Breast epithelium (tissue), 4 donors: ENCODE measurements at regions not wholly inside any gene's neighbourhood (a gene's known extent, or its start where the extent isn't known, plus 50 kb on each side); places are given as distances from the start of the nearest gene placed in this dataset.
"Not testable (repeated sequence)": the region's sequence is repeated elsewhere in the genome, so short reads cannot be mapped to it uniquely, and the experiment has no call there.

Source experiments
- DNase-seq, 2 donors: peaks; one replicate each; pipeline ENCODE4 v3.0.0-alpha.2; 2019; ENCODE audit warnings: low spot score in 2 of 2
- H3K27ac ChIP-seq, 2 donors: fragments of 200-600 bp; sonication (generic) in 1 of 2; one replicate each; pipeline ENCODE4 v1.5.1; 2016 to 2019; ENCODE audit warnings: mild to moderate bottlenecking in 1 of 2
- H3K27me3 ChIP-seq, 2 donors: fragments of 200-600 bp; sonication (generic) in 1 of 2; one replicate each; pipeline versions ENCODE4 v1.5.1 to v1.6.0; 2017 to 2019; ENCODE audit warnings: control low read depth in 1 of 2, mild to moderate bottlenecking in 1 of 2
- H3K36me3 ChIP-seq: fragments of 200-600 bp; one replicate; pipeline ENCODE4 v1.5.1; 2019
- H3K4me1 ChIP-seq, 2 donors: fragments of 200-600 bp; sonication (generic); one replicate each; pipeline ENCODE4 v1.5.1; 2016 to 2019; ENCODE audit warnings: control low read depth in 1 of 2
- H3K4me3 ChIP-seq, 3 donors: fragments of 200-600 bp; sonication (generic); 1 replicate in 2 of 3; 2 replicates in 1 of 3; pipeline ENCODE4 v1.5.1; 2016 to 2019; ENCODE audit warnings: mild to moderate bottlenecking in 3 of 3, moderate library complexity in 2 of 3
- H3K9me3 ChIP-seq, 2 donors: fragments of 200-600 bp; sonication (generic) in 1 of 2; one replicate each; pipeline ENCODE4 v1.5.1; 2016 to 2019; ENCODE audit warnings: control low read depth in 1 of 2
- POLR2A ChIP-seq: fragments of 450-650 bp; IDR thresholded peaks from one replicate; pipeline ENCODE4 v1.6.1; 2016; ENCODE audit warnings: antibody characterized with exemption, mild to moderate bottlenecking, moderate library complexity
- POLR2AphosphoS5 ChIP-seq, 3 donors: sonication (generic); formaldehyde crosslinking; IDR thresholded peaks; one replicate each; pipeline ENCODE4 v1.6.1; 2017; ENCODE audit warnings: antibody characterized with exemption in 3 of 3
- intact Hi-C: fragments of 100-400 bp; cut with DNase I; formaldehyde crosslinking; loops from one replicate; pipeline ENCODE4 v1.15.1; 2023; ENCODE audit warnings: low total_unique reads
- TF ChIP-seq, protein P1 (sequence below), 3 donors: fragments of 450-650 bp; IDR thresholded peaks; one replicate each; pipeline ENCODE4 v1.5.1; 2016 to 2017; ENCODE audit warnings: antibody characterized with exemption in 3 of 3, mild to moderate bottlenecking in 3 of 3, moderate library complexity in 3 of 3

DNA sequence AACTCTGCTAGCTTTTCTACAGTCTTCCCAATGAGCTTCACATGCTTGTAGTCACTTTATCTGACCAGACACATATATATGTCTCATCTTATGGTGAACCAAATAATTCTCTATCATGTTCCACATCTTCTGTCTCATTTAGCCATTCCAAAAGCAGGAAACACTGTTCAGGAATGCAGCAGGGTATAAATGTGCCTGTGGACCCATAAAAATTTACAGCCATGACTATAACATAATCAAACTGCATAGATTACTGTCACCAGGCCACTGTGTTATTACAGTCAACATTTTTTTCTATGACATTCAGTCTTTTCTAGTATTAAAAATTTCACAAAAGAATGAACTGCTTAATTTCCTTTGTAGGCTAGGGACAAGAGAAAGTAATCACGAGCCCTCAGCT lies 170.0 kb upstream of the NPY2R start:
- H3K27me3 ChIP-seq = no peaks in the 10 kb centered on the region
- TF ChIP-seq POLR2A = no peak
- TF ChIP-seq, protein P1, sequence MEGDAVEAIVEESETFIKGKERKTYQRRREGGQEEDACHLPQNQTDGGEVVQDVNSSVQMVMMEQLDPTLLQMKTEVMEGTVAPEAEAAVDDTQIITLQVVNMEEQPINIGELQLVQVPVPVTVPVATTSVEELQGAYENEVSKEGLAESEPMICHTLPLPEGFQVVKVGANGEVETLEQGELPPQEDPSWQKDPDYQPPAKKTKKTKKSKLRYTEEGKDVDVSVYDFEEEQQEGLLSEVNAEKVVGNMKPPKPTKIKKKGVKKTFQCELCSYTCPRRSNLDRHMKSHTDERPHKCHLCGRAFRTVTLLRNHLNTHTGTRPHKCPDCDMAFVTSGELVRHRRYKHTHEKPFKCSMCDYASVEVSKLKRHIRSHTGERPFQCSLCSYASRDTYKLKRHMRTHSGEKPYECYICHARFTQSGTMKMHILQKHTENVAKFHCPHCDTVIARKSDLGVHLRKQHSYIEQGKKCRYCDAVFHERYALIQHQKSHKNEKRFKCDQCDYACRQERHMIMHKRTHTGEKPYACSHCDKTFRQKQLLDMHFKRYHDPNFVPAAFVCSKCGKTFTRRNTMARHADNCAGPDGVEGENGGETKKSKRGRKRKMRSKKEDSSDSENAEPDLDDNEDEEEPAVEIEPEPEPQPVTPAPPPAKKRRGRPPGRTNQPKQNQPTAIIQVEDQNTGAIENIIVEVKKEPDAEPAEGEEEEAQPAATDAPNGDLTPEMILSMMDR (IDR thresholded peaks at IDR 0.05) = no peak
- no peak for TF ChIP-seq POLR2AphosphoS5 (IDR thresholded peaks at IDR 0.05)
- H3K36me3 ChIP-seq = no peaks in the 10 kb centered on the region
- no peaks in the 10 kb centered on the region for H3K9me3 ChIP-seq
- no peak overlapping the region for H3K27ac ChIP-seq
- H3K4me1 ChIP-seq = no peaks in the 10 kb centered on the region
- H3K4me3 ChIP-seq = no peak overlapping the region
- DNase-seq = no peak
- intact Hi-C loops = no loop called here

DNA sequence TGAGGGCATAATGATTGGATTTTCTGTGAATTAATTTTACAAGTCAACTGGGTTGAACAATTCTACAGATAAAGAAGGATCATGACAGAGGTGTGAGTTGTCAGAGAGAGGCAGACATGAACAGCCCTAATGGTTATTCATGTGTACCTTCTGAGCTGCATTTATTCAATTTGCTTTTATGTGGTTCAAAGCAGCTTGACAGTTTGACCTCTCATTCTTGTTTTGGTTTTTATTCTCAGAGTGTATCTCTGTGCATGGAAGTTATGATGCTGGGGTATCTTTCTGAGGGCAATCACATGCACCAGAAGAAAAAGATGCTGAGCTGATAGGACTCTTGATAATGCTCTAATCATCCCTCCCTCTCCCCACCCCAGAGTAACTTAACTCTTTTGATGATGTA lies 169.3 kb upstream of the NPY2R start:
- TF ChIP-seq POLR2A (no peak), POLR2AphosphoS5 (IDR thresholded peaks at IDR 0.05) (no peak)
- TF ChIP-seq, protein P1 (IDR thresholded peaks at IDR 0.05) = no peak
- H3K4me1 ChIP-seq = no peaks in the 10 kb centered on the region
- H3K9me3 ChIP-seq = no peaks in the 10 kb centered on the region
- no peaks in the 10 kb centered on the region for H3K27me3 ChIP-seq
- H3K36me3 ChIP-seq = no peaks in the 10 kb centered on the region
- no peak overlapping the region for H3K27ac ChIP-seq
- H3K4me3 ChIP-seq = no peak overlapping the region
- DNase-seq = no peak
- intact Hi-C loops = no loop called here

DNA sequence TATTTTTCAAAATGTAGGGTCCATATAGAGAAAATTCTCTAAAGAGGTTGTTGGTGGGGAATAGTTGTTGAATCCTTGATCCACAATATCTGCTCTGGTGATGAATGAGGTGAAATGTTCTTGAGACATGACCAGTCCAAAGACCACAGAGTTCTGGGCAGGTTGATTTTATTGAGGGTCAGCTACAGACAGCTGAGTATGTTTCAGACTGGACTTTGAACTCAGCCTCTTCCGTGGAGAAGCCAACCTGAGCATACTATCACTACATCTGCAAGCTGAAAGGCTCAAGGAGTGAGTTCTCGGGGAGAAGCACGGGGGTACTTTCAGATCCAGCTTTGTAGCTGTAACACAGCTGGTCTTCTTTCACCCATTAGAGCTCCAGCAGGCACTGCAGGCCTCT lies 168.4 kb upstream of the NPY2R start:
- H3K27me3 ChIP-seq = no peaks in the 10 kb centered on the region
- intact Hi-C loops = no loop called here
- no peak overlapping the region for H3K27ac ChIP-seq
- no peak overlapping the region for H3K4me3 ChIP-seq
- no peaks in the 10 kb centered on the region for H3K4me1 ChIP-seq
- no peaks in the 10 kb centered on the region for H3K36me3 ChIP-seq
- DNase-seq = no peak
- H3K9me3 ChIP-seq = no peaks in the 10 kb centered on the region
- TF ChIP-seq POLR2AphosphoS5 (IDR thresholded peaks at IDR 0.05) (no peak), POLR2A (no peak)
- TF ChIP-seq, protein P1 (IDR thresholded peaks at IDR 0.05) = no peak

DNA sequence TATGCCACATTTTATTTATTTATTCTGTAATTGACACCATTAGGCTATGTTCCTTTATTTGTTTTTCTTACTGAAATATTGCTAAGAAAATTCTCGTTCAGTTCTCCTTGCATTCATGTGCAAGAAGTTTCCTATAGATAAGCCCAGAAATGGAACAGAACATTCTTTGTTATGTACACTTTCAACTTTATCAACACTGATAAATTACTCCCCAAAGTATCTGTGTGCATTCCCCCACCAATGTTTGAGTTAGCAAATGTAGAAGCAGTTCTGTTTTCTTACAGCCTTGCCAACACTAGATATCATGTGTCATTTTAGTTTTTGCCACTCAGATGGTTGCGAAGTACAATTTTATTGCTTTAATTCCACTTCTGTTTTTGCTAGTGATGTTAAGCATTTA lies 166.4 kb upstream of the NPY2R start:
- Histone ChIP-seq H3K4me1 (no peaks in the 10 kb centered on the region), H3K27ac (no peak overlapping the region), H3K4me3 (no peak overlapping the region), H3K27me3 (no peaks in the 10 kb centered on the region), H3K36me3 (no peaks in the 10 kb centered on the region), H3K9me3 (no peaks in the 10 kb centered on the region)
- no peak for TF ChIP-seq POLR2A
- intact Hi-C loops = no loop called here
- DNase-seq = no peak

DNA sequence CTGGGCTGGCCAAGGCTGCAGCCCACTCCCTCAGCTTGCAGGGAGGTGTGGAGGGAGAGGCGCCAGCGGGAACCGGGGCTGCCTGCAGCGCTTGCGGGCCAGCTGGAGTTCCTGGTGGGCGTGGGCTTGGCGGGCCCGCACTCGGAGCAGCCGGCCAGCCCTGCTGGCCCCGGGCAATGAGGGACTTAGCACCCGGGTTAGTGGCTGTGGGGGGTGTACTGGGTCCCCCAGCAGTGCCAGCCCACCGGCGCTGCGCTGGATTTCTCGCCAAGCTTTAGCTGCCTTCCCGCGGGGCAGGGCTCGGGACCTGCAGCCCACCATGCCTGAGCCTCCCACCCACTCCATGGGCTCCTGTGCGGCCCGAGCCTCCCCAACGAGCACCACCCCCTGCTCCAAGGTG lies 164.2 kb upstream of the NPY2R start:
- intact Hi-C loops, H3K4me3 ChIP-seq, DNase-seq, H3K27ac ChIP-seq, H3K27me3 ChIP-seq, H3K4me1 ChIP-seq, H3K36me3 ChIP-seq: not testable (repeated sequence)
- peaks cover 10 to 11% of the 10 kb centered on the region in 2 donors for H3K9me3 ChIP-seq

DNA sequence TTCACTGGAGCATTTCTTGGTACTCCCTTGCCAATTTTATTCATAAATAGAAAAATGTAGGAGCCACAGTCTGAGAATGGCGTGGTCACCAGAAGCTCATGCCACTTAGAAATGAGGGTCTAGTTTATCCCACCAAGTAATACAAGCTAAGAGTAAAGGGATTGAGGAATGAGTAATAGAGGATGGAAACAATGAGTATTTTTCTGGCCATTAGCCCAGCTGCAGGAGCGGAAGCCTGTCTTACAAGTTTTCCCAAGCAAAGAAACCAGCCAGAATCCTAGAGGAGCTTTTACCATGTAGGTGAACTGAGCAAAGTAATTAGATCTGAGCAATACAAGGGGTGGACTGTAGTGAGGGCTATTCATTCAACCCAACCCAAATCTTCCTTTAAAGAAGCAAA lies 160.7 kb upstream of the NPY2R start:
- intact Hi-C loops = no loop called here
- no peaks in the 10 kb centered on the region for H3K27me3 ChIP-seq
- H3K4me3 ChIP-seq = no peak overlapping the region
- peaks cover 10 to 11% of the 10 kb centered on the region in 2 donors for H3K9me3 ChIP-seq
- no peaks in the 10 kb centered on the region for H3K4me1 ChIP-seq
- H3K27ac ChIP-seq = no peak overlapping the region
- DNase-seq = no peak
- TF ChIP-seq, protein P1 (IDR thresholded peaks at IDR 0.05) = no peak
- TF ChIP-seq POLR2A (no peak), POLR2AphosphoS5 (IDR thresholded peaks at IDR 0.05) (no peak)
- no peaks in the 10 kb centered on the region for H3K36me3 ChIP-seq

DNA sequence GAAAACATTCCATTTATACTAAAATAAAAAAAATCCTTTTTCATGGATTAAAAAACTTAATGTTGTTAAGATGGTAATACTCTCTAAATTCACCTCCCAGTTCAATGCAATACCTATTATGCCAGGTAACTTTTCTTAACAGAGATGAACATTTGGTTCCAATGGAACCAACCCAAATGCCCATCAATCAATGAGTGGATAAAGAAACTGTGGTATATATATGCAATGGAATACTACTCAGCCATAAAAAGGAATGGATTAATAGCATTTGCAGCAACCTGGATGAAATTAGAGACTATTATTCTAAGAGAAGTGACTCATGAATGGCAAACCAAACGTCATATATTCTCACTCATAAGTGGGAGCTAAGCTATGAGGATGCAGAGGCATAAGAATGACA lies 154.4 kb upstream of the NPY2R start:
- H3K4me3 ChIP-seq, H3K36me3 ChIP-seq, H3K9me3 ChIP-seq, H3K27me3 ChIP-seq, H3K27ac ChIP-seq, intact Hi-C loops, DNase-seq, H3K4me1 ChIP-seq: not testable (repeated sequence)
